IPS DF 6.9 (cell line): ENCODE measurements at regions not wholly inside any gene's neighbourhood (a gene's known extent, or its start where the extent isn't known, plus 50 kb on each side); places are given as distances from the start of the nearest gene placed in this dataset.
"Not testable (repeated sequence)": the region's sequence is repeated elsewhere in the genome, so short reads cannot be mapped to it uniquely, and the experiment has no call there.

Experiments
- DNase-seq: peaks from one replicate; pipeline ENCODE4 v3.0.0-alpha.2; 2013; ENCODE audit warnings: low read depth, low spot score
- H3K27ac ChIP-seq: one replicate; pipeline ENCODE4 v1.5.1; 2013; ENCODE audit warnings: low read length, control low read depth
- H3K27me3 ChIP-seq: 2 replicates; pipeline ENCODE4 v1.6.1; 2013; ENCODE audit warnings: mild to moderate bottlenecking, low read length; ENCODE audit not compliant: control insufficient read depth, insufficient read depth
- H3K36me3 ChIP-seq: 2 replicates; pipeline ENCODE4 v1.6.1; 2013; ENCODE audit warnings: low read length; ENCODE audit not compliant: control insufficient read depth, insufficient read depth
- H3K4me1 ChIP-seq: 2 replicates; pipeline ENCODE4 v1.6.1; 2013; ENCODE audit warnings: low read length; ENCODE audit not compliant: control insufficient read depth, insufficient read depth
- H3K4me3 ChIP-seq: 2 replicates; pipeline ENCODE4 v1.5.1; 2013; ENCODE audit warnings: mild to moderate bottlenecking, low read length
- H3K9me3 ChIP-seq: 2 replicates; pipeline ENCODE4 v1.6.1; 2013; ENCODE audit warnings: low read length, inconsistent platforms; ENCODE audit not compliant: control insufficient read depth, insufficient read depth
- WGBS: extraction: QIAGEN DNeasy Blood & Tissue Kit; methylation state at CpG from one replicate; pipeline ENCODE4 v1.1.7; 2013; ENCODE audit warnings: mixed read lengths, missing lambda C conversion rate; ENCODE audit not compliant: insufficient read length, insufficient coverage; 5-methylcytosine and 5-hydroxymethylcytosine counted together

DNA sequence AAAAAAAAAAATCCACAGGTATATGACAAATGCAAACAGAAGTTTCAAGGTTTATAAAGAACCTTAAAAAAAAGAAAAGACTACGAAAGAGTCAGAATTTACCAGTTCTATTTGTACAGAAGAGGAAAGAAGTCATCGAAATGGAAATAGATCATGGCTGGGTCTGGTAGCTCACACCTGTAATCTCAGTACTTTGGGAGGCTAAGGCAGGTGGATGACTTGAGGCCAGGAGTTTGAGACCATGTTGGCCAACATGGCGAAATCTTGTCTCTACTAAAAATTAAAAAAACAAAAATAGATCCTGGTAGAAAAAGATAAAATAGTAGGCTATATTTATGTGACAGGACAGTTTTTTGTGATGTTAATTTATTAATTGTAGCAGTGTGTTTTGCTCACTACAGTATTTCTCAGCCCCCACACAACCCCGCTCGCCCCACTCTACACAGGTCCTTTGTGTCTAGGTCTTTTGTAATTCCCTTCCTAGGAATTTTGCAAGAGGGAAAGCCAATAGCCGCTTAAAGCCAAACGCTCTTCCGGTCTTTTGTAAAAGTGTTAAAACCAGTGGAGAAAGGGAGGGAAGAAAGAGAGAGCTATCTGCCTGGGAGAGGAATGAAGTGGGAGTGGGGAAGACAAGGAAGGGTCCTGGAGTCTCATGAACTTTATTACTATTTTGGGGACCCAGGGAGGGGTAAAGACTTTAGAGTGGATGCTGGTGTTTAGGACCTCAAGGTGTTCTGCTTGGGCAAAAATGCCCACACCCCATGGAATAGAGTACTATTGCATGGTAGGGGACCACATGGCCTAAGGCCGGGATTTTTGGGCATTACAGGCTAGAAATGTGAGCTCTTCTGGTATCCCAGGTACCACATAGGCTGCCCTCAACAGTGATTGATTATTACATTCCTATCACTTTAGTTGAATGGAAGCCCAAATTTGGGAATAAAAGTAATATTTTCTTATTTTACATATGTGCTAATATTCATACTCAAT is 59.4 kb upstream of the XPO1 start:
- H3K27me3 ChIP-seq: no peaks in the 10 kb centered on the region
- peak; percentile 66 for DNase-seq
- H3K27ac ChIP-seq: peak overlapping the region; percentile 55
- H3K4me1 ChIP-seq: no peaks in the 10 kb centered on the region
- no peak overlapping the region for H3K4me3 ChIP-seq
- no peaks in the 10 kb centered on the region for H3K36me3 ChIP-seq
- H3K9me3 ChIP-seq: no peaks in the 10 kb centered on the region
- no CpG with 5 or more reads among the region's 9 CpGs for WGBS

DNA sequence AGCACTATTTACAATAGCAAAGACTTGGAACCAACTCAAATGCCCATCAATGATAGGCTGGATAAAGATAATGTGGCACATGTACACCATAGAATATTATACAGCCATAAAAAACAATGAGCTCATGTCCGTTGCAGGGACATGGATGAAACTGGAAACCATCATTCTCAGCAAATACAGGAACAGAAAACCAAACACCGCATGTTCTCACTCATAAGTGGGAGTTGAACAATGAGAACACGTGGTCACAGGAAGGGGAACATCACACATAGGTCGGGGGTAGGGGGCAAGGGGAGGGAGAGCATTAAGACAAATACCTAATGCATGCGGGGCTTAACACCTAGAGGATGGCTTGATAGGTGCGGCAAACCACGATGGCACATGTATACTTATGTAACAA is 56.0 kb upstream of the XPO1 start:
- not testable (repeated sequence) for H3K4me1 ChIP-seq

DNA sequence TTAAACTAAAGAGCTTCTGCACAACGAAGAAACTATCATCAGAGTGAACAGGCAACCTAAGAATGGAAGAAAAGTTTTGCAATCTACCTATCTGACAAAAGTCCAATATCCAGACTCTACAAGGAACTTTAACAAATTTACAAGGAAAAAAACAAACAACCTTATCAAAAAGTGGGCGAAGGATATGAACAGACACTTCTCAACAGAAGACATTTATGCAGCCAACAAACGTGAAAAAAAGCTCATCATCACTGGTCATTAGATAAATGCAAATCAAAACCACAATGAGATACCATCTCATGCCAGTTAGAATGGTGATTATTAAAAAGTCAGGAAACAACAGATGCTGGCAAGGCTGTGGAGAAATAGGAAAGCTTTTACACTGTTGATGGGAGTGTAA is 55.5 kb upstream of the XPO1 start:
- not testable (repeated sequence) for H3K27ac ChIP-seq, H3K4me1 ChIP-seq, H3K4me3 ChIP-seq, H3K27me3 ChIP-seq, H3K9me3 ChIP-seq, DNase-seq, H3K36me3 ChIP-seq
- no CpG with 5 or more reads among the region's 3 CpGs for WGBS

More for the DNA sequence above, 56.0 kb upstream of the XPO1 start:
- not testable (repeated sequence) for H3K27me3 ChIP-seq, H3K27ac ChIP-seq, H3K36me3 ChIP-seq, H3K4me3 ChIP-seq, H3K9me3 ChIP-seq, DNase-seq
- WGBS: no CpG with 5 or more reads among the region's 7 CpGs

DNA sequence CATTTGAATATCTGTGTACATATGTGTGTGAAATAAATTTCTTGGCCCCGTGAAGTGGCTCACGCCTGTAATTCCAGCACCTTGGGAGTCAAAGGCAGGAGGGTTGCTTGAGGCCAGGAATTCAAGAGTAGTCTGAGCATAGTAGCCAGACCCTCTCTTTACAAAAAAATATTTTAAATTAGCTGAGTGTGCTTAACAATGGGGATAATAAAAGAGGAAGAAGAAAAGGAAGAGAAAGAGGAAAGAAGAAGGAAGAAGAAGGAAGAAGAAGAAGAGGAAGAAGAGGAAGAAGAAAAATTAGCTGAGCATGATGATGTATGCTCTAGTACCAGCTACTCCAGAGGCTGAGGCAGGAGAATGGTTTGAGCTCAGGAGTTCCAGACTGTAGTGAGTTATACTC is 52.1 kb upstream of the XPO1 start:
- no peaks in the 10 kb centered on the region for H3K4me1 ChIP-seq
- no peak for DNase-seq
- no peak overlapping the region for H3K27ac ChIP-seq
- no peaks in the 10 kb centered on the region for H3K9me3 ChIP-seq
- WGBS: no CpG with 5 or more reads among the region's 2 CpGs
- H3K36me3 ChIP-seq: no peaks in the 10 kb centered on the region
- H3K27me3 ChIP-seq: no peaks in the 10 kb centered on the region
- no peak overlapping the region for H3K4me3 ChIP-seq

DNA sequence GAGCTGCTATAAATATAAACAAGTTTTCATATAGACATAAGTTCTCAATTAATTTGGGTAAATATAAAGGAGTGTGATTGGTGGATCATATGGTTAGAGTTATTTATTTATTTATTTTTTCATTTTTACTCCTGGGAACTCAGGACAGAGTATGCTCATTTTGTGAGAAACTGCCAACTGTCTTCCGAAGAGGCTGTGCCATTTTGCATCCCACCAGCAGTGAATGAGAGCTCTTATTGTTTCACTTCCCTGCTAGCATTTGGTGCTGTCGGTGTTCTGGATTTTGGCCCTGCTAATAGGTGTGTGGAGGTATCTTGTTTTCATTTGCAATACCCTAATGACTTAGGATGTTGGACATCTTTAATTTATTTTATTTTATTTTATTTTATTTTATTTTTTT is 50.4 kb upstream of the XPO1 start:
- Histone ChIP-seq H3K4me1 (no peaks in the 10 kb centered on the region), H3K27me3 (no peaks in the 10 kb centered on the region), H3K36me3 (no peaks in the 10 kb centered on the region), H3K27ac (no peak overlapping the region), H3K9me3 (no peaks in the 10 kb centered on the region), H3K4me3 (no peak overlapping the region)
- WGBS: no CpG with 5 or more reads among the region's 2 CpGs
- DNase-seq: no peak
